B cell (primary cell): ENCODE measurements at regions not wholly inside any gene's neighbourhood (a gene's known extent, or its start where the extent isn't known, plus 50 kb on each side); places are given as distances from the start of the nearest gene placed in this dataset.

Source experiments
- ATAC-seq: fragments of 200-7000 bp; cut with Tn5 transposase; one replicate; pipeline ENCODE4 v1.10.0; 2021; ENCODE audit warnings: low read depth, mild to moderate bottlenecking, moderate number of reproducible peaks, moderate library complexity
- CTCF ChIA-PET: fragments of 350-600 bp; sonication (Branson Sonifier 250); formaldehyde crosslinking; loops from one replicate; lab custom pipeline; 2021; ENCODE audit warnings: antibody characterized with exemption, inconsistent platforms; lab: Charles Lee
- POLR2A ChIA-PET: fragments of 350-600 bp; sonication (Branson Sonifier 250); formaldehyde crosslinking; loops from one replicate; lab custom pipeline; 2021; ENCODE audit warnings: antibody characterized with exemption; lab: Charles Lee
- DNase-seq: peaks from one replicate; pipeline ENCODE4 v3.0.0; 2013
- H2AFZ ChIP-seq: 2 replicates; pipeline ENCODE4 v1.6.1; 2012; ENCODE audit warnings: mild to moderate bottlenecking, low read depth, low read length; ENCODE audit not compliant: insufficient read depth, poor library complexity, severe bottlenecking
- H3K27ac ChIP-seq, 2 donors: 1 replicate in 1 of 2; 2 replicates in 1 of 2; pipeline ENCODE4 v1.5.1; 2012 to 2013; ENCODE audit warnings: low read length in 2 of 2, mild to moderate bottlenecking in 2 of 2, moderate library complexity in 1 of 2
- H3K27me3 ChIP-seq, 4 experiments: fragments of 200-600 bp in 1 of 4; sonication (generic) in 1 of 4; replicated peaks in 1 of 4; 1 replicate in 2 of 4; 2 replicates in 2 of 4; pipeline versions ENCODE4 v1.6.1 to v1.7.0; 2013 to 2016; ENCODE audit warnings: low read length in 3 of 4, mild to moderate bottlenecking in 2 of 4, mixed read lengths in 1 of 4, moderate library complexity in 1 of 4; ENCODE audit not compliant: insufficient read depth in 4 of 4, control insufficient read depth in 3 of 4; ENCODE audit errors: control extremely low read depth in 1 of 4
- H3K36me3 ChIP-seq, 2 experiments: replicated peaks in 1 of 2; 1 replicate in 1 of 2; 2 replicates in 1 of 2; pipeline versions ENCODE4 v1.6.1 to v1.7.1; 2013; ENCODE audit warnings: low read length in 1 of 2; ENCODE audit not compliant: insufficient read depth in 2 of 2, control insufficient read depth in 1 of 2; ENCODE audit errors: control extremely low read depth in 1 of 2, extremely low read depth in 1 of 2
- H3K4me1 ChIP-seq, 2 donors: fragments of 200-600 bp in 1 of 2; sonication (generic) in 1 of 2; 1 replicate in 1 of 2; 2 replicates in 1 of 2; pipeline versions ENCODE4 v1.5.1 to v1.6.1; 2013 to 2017; ENCODE audit warnings: low read length in 2 of 2; ENCODE audit not compliant: control insufficient read depth in 2 of 2, insufficient read depth in 2 of 2
- H3K4me2 ChIP-seq: replicated peaks from 2 replicates; pipeline ENCODE3; 2012; ENCODE audit warnings: mild to moderate bottlenecking, low read depth, low read length; ENCODE audit not compliant: poor library complexity, severe bottlenecking
- H3K4me3 ChIP-seq, 5 experiments: fragments of 200-600 bp in 1 of 5; sonication (generic) in 1 of 5; 1 replicate in 3 of 5; 2 replicates in 2 of 5; pipeline versions ENCODE4 v1.5.1 to v1.7.0; 2011 to 2016; ENCODE audit warnings: low read length in 4 of 5, mild to moderate bottlenecking in 4 of 5, low read depth in 2 of 5, control low read depth in 1 of 5, moderate library complexity in 1 of 5; ENCODE audit not compliant: insufficient read depth in 1 of 5; ENCODE audit errors: control extremely low read depth in 1 of 5, extremely low read depth in 1 of 5
- H3K79me2 ChIP-seq: fragments of 200-600 bp; sonication (generic); one replicate; pipeline ENCODE4 v1.6.0; 2016; ENCODE audit warnings: low read length; ENCODE audit not compliant: control insufficient read depth, insufficient read depth
- H3K9ac ChIP-seq: fragments of 200-600 bp; sonication (generic); 2 replicates; pipeline ENCODE4 v1.6.1; 2017; ENCODE audit warnings: mild to moderate bottlenecking, low read length, moderate library complexity
- H3K9me3 ChIP-seq, 3 donors: one replicate each; pipeline versions ENCODE4 v1.6.1 to v1.7.1; 2013; ENCODE audit warnings: low read length in 2 of 3; ENCODE audit not compliant: control insufficient read depth in 2 of 3, insufficient read depth in 1 of 3; ENCODE audit errors: control extremely low read depth in 1 of 3
- H4K20me1 ChIP-seq: 2 replicates; pipeline ENCODE4 v1.6.0; 2012; ENCODE audit warnings: mild to moderate bottlenecking, low read length; ENCODE audit not compliant: insufficient read depth, control insufficient read depth, poor library complexity, severe bottlenecking
- H3K27ac Mint-ChIP-seq: one replicate; pipeline ENCODE4 v1.8.0; 2021; ENCODE audit warnings: mixed read lengths
- H3K27me3 Mint-ChIP-seq: one replicate; pipeline ENCODE4 v1.8.0; 2021; ENCODE audit warnings: mixed read lengths
- H3K4me1 Mint-ChIP-seq: one replicate; pipeline ENCODE4 v1.8.0; 2021; ENCODE audit warnings: mixed read lengths
- H3K4me3 Mint-ChIP-seq: one replicate; pipeline ENCODE4 v1.8.0; 2021; ENCODE audit warnings: mixed read lengths
- H3K9me3 Mint-ChIP-seq: one replicate; pipeline ENCODE4 v1.8.0; 2022; ENCODE audit warnings: mixed read lengths; ENCODE audit not compliant: insufficient read depth
- EZH2 ChIP-seq: IDR thresholded peaks from 2 replicates; pipeline ENCODE4 v1.6.1; 2012; ENCODE audit warnings: borderline replicate concordance, low read depth, mild to moderate bottlenecking, moderate library complexity, low read length; ENCODE audit not compliant: insufficient read depth, poor library complexity, severe bottlenecking
- WGBS: methylation state at CpG from one replicate; pipeline ENCODE4 v1.1.5; 2013; ENCODE audit warnings: missing lambda C conversion rate; ENCODE audit not compliant: insufficient coverage; 5-methylcytosine and 5-hydroxymethylcytosine counted together
- intact Hi-C: fragments of 100-400 bp; cut with micrococcal nuclease; formaldehyde crosslinking; loops from one replicate; pipeline ENCODE4 v1.10.0; 2022
- TF ChIP-seq, protein P1 (sequence below): fragments of 200-600 bp; IDR thresholded peaks from one replicate; pipeline ENCODE4 v1.8.0; 2022; ENCODE audit warnings: antibody characterized with exemption, mild to moderate bottlenecking

DNA sequence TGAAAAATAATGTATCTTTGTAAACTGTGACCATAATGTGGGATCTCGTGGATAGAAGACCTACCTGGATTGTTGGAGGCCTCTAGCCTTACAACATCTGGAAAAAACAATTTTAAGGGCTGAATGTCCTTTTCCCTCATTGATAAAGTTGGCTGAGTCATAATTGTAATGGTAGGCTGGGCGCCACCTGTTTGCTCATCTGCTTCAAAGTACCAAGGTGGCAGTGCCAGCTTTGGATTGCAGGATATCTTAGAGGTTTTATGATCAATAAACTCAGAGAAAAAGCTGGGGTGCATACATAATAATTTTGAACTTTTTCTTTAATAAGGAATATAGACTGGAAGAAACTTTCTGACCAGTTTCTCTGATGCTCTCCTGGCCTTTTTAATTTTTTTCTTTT lies 653.4 kb downstream of the MMUT start:
- no peaks in the 10 kb centered on the region for H3K4me1 ChIP-seq
- no peaks in the 10 kb centered on the region for H3K9me3 ChIP-seq
- WGBS, result no CpG with 5 or more reads among the region's 2 CpGs
- Mint-ChIP-seq H3K4me3 (no peak overlapping the region), H3K27me3 (no peaks in the 10 kb centered on the region), H3K9me3 (peaks cover 2% of the 10 kb centered on the region), H3K27ac (no peak overlapping the region), H3K4me1 (no peaks in the 10 kb centered on the region)
- no peak overlapping the region for H2AFZ ChIP-seq
- no peak for DNase-seq
- no peaks in the 10 kb centered on the region for H3K36me3 ChIP-seq
- H3K79me2 ChIP-seq, result no peaks in the 10 kb centered on the region
- CTCF ChIA-PET, result no interaction called here
- no peak for TF ChIP-seq EZH2
- TF ChIP-seq, protein P1, sequence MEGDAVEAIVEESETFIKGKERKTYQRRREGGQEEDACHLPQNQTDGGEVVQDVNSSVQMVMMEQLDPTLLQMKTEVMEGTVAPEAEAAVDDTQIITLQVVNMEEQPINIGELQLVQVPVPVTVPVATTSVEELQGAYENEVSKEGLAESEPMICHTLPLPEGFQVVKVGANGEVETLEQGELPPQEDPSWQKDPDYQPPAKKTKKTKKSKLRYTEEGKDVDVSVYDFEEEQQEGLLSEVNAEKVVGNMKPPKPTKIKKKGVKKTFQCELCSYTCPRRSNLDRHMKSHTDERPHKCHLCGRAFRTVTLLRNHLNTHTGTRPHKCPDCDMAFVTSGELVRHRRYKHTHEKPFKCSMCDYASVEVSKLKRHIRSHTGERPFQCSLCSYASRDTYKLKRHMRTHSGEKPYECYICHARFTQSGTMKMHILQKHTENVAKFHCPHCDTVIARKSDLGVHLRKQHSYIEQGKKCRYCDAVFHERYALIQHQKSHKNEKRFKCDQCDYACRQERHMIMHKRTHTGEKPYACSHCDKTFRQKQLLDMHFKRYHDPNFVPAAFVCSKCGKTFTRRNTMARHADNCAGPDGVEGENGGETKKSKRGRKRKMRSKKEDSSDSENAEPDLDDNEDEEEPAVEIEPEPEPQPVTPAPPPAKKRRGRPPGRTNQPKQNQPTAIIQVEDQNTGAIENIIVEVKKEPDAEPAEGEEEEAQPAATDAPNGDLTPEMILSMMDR, result no peak
- no peak for ATAC-seq
- POLR2A ChIA-PET, result no interaction called here
- no peaks in the 10 kb centered on the region for H4K20me1 ChIP-seq
- H3K4me3 ChIP-seq, result no peak overlapping the region
- no peak overlapping the region for H3K27ac ChIP-seq
- H3K9ac ChIP-seq, result no peak overlapping the region
- intact Hi-C loops, result no loop called here
- H3K4me2 ChIP-seq, result no peak overlapping the region
- H3K27me3 ChIP-seq, result no peaks in the 10 kb centered on the region

DNA sequence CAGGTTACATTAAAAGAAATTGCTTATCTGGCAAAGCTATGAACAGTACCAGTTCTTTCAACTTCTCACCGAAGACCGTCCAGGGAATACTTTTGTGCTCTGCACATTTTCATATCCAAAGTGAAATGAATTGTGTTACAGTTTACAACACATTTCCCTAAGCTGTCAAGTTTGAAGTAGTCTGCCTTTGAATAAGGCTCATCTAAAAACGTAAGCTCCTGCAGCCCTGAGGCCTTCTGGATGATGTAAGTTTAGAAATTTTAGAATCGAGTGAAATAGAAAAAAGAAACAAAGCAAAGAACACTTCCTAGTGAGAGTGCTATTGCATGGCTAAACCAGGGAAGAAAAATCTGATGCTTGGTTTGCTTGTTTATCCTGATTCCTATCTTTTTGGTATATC lies 653.8 kb downstream of the MMUT start:
- H3K27ac ChIP-seq, result no peak overlapping the region
- intact Hi-C loops, result no loop called here
- no peak for DNase-seq
- Mint-ChIP-seq H3K9me3 (peaks cover 2% of the 10 kb centered on the region), H3K27ac (no peak overlapping the region), H3K27me3 (no peaks in the 10 kb centered on the region), H3K4me3 (no peak overlapping the region), H3K4me1 (no peaks in the 10 kb centered on the region)
- no peak overlapping the region for H3K4me2 ChIP-seq
- no peak overlapping the region for H2AFZ ChIP-seq
- no peak overlapping the region for H3K9ac ChIP-seq
- no peaks in the 10 kb centered on the region for H3K27me3 ChIP-seq
- H3K4me3 ChIP-seq, result no peak overlapping the region
- ChIA-PET CTCF (no interaction called here), POLR2A (no interaction called here)
- no peaks in the 10 kb centered on the region for H3K36me3 ChIP-seq
- no peaks in the 10 kb centered on the region for H3K4me1 ChIP-seq
- no peaks in the 10 kb centered on the region for H3K79me2 ChIP-seq
- no CpG with 5 or more reads among the region's 4 CpGs for WGBS
- ATAC-seq, result no peak
- no peaks in the 10 kb centered on the region for H4K20me1 ChIP-seq
- H3K9me3 ChIP-seq, result no peaks in the 10 kb centered on the region
- no peak for TF ChIP-seq EZH2
- TF ChIP-seq, protein P1, result no peak
